GM12873 (cell line): ENCODE measurements at regions not wholly inside any gene's neighbourhood (a gene's known extent, or its start where the extent isn't known, plus 50 kb on each side); places are given as distances from the start of the nearest gene placed in this dataset.

Experiments
- TF ChIP-seq, protein P1 (sequence below): IDR thresholded peaks from 2 replicates; pipeline ENCODE4 v1.5.1; 2012; ENCODE audit warnings: low read depth, mild to moderate bottlenecking, moderate library complexity, low read length, control low read depth; ENCODE audit not compliant: insufficient read depth; ENCODE audit errors: missing control alignments

DNA sequence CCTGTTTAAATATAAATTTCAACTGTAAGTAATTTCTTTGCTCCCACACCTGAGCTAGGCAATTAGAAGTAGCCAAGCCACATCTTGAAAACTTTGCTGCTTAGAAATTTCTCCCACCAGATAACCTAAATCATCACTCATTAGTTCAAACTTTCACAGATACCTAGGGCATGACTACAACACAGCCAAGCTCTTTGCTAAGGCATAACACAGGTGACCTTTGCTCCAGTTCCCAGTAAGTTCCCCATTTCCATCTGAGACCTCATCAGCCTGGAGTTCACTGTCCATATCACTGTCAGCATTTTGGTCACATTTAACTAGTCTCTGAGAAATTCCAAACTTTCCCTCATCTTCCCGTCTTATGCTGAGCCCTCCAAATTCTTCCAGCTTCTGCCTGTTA, 79.8 kb upstream of the OPRM1 start:
- TF ChIP-seq, protein P1, sequence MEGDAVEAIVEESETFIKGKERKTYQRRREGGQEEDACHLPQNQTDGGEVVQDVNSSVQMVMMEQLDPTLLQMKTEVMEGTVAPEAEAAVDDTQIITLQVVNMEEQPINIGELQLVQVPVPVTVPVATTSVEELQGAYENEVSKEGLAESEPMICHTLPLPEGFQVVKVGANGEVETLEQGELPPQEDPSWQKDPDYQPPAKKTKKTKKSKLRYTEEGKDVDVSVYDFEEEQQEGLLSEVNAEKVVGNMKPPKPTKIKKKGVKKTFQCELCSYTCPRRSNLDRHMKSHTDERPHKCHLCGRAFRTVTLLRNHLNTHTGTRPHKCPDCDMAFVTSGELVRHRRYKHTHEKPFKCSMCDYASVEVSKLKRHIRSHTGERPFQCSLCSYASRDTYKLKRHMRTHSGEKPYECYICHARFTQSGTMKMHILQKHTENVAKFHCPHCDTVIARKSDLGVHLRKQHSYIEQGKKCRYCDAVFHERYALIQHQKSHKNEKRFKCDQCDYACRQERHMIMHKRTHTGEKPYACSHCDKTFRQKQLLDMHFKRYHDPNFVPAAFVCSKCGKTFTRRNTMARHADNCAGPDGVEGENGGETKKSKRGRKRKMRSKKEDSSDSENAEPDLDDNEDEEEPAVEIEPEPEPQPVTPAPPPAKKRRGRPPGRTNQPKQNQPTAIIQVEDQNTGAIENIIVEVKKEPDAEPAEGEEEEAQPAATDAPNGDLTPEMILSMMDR, result no peak

DNA sequence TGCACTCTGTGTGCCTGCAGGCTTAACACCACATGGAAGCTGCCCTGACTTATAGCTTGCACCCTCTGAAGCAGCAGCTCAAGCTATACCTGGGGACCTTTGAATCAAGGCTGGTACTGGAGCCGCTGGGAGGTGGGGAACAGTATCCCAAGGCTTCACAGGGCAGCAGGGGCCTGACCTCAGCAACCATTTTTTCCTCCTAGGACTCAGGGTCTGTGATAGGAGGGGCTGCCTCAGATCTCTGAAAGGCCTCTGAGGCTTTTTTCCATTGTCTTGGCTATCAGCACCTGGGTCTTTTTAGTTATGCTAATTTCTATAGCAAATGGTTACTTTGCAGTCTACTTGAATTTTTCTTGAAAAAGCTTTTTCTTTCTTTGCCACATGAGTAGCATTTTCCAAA, 80.2 kb upstream of the OPRM1 start:
- TF ChIP-seq, protein P1, result no peak

DNA sequence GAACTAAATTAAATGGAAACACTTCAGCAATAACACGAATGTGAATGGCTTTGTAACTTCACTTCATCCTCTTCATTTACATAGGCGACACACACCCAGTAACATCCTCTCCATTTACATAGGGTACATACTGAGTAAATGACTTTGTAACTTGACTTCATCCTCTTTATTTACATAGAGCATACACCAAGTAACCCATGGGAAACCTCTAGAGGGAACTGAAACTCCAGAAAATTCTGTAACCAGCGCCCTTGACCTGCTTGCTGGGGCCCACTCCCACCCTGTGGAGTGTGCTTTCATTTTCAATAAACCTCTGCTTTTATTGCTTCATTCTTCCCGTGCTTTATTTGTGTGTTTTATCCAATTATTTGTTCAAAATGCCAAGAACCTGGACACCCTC, 81.6 kb upstream of the OPRM1 start:
- TF ChIP-seq, protein P1, result no peak

DNA sequence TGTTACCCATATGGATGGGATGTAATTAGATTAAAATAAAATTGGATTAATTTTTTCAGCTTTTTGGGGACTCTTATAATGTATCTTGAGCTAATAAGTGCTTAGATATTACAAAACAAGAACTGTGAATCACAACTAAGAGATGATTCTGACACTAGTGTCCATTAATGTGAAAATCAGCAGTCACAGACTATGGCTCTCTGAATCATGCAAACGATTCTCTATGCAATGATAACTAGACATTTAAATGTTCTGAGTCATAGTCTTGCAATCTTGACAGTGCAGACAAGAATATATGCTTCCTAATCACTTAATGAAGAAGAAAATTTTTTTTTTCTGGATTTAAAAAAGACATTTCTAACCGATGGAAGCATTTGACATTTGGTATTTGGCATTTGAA, 82.2 kb upstream of the OPRM1 start:
- TF ChIP-seq, protein P1, result no peak

DNA sequence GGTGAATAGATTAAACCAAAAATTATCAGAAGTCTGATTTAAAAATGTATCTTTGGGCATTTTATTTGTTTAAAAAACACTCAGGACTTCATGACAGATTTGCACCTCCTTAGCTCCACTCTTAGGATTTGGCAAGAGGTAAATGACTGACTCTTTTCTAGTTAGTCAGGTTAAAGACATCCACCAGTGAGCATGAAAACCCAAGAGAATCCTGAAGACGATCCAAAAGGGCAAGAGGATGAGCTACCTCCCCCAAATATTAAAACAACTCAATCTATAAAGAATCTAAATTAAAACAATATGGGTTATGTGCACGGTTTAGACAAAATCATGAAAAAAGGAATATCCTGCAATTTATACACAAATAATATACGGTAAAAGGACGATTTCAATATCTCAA, 89.4 kb upstream of the OPRM1 start:
- TF ChIP-seq, protein P1, result no peak

DNA sequence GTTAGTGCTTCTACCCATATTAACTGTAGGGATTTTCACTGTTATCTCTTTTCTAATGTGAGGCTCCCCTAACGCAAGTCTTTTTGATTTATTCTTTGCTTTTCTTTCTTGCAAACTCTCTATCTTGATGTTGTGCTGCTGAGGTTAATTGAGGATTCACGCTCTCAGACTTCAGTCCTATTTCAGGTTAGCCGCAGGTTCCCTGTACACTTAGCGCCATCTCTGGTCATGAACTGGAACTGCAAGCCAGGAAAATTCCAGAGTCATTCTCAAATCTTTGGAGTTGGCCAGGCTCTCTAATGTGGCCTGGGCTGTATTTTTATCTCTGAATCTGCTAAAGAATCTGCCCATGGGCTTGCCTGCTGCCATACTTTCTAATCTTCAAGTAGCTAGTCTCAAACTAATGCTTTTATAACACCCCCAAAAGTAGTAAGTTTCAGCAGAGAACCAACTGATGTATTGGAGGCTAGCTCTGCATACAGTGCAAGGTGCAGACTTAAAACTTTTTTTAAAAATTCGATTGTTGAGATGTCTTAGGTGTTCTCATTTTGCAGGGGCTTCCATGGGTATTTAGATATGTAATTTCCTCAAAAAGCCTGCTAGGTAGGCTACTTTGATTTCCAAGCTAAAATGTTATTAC, 91.1 kb upstream of the OPRM1 start:
- TF ChIP-seq, protein P1, result peak; percentile 94

DNA sequence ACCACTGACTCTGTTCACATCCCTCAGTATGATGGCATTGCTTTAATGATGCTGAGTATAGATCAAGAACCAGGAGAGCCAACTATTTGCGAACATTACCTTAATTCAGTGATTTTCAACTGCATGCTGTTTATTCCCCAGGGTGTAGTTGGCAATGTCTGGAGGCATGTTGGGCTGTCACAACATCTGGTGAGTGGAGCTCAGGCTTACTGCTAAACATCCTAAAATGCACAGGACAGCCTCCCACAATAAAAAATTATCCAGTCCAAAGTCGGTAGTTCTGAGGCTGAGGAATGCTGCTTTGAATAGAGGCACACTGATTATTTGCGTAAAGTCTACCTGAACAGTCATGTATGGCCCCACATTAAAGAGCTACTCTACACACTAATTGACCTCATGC, 94.8 kb upstream of the OPRM1 start:
- TF ChIP-seq, protein P1, result no peak

DNA sequence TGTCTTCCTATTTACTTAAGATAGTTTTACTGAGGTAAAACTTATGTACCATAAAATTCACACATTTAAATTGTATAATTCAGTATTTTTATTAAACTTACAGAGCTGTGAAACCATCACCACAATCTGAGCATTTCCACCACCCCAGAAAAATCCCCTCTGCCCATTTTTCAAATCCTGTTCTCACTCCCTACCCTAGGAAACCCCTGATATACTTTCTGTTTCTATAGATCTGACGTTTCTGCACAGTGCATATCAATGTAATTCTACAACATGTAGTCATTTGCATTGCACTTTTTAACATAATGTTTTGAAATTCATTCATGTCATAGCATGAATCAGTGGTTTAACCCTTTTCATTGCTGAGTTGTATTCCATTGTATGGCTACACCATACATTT, 96.7 kb upstream of the OPRM1 start:
- TF ChIP-seq, protein P1, result no peak
